IMR-90 (cell line): ENCODE measurements at regions not wholly inside any gene's neighbourhood (a gene's known extent, or its start where the extent isn't known, plus 50 kb on each side); places are given as distances from the start of the nearest gene placed in this dataset.

Experiments
- ATAC-seq: fragments of 200-7000 bp; cut with Tn5 transposase; 2 replicates; pipeline ENCODE4 v1.9.1; 2020; ENCODE audit warnings: low read depth, mild to moderate bottlenecking, moderate library complexity
- BruUV-seq: library from RNA; stranded (reverse); fragments of 400-500 nt; replicated peaks from 2 replicates; lab custom pipeline; 2021; lab: Mats Ljungman, UMichigan
- CTCF ChIA-PET: fragments of 300-600 bp; formaldehyde crosslinking; extraction: SDS; loops from one replicate; lab custom pipeline; 2021; ENCODE audit warnings: antibody characterized with exemption; lab: Yijun Ruan, JAX
- POLR2A ChIA-PET: fragments of 300-600 bp; sonication (Branson Sonifier 250); formaldehyde crosslinking; loops from one replicate; lab custom pipeline; 2022; ENCODE audit warnings: antibody characterized with exemption; ENCODE audit not compliant: unreplicated experiment; lab: Charles Lee
- DNase-seq: peaks from one replicate; pipeline ENCODE4 v3.0.0; 2013
- H2AFZ ChIP-seq: replicated peaks from 2 replicates; pipeline ENCODE3; 2013; ENCODE audit warnings: low read length, mild to moderate bottlenecking; ENCODE audit not compliant: poor library complexity
- H2AK5ac ChIP-seq: 2 replicates; pipeline ENCODE4 v1.6.1; 2013; ENCODE audit warnings: low read depth, low read length, inconsistent platforms
- H2AK9ac ChIP-seq: replicated peaks from 2 replicates; pipeline ENCODE3; 2013; ENCODE audit warnings: mild to moderate bottlenecking, low read depth, low read length, moderate library complexity; ENCODE audit not compliant: poor library complexity
- H2BK120ac ChIP-seq: 2 replicates; pipeline ENCODE4 v1.6.1; 2013; ENCODE audit warnings: low read depth, low read length, inconsistent platforms
- H2BK15ac ChIP-seq: 3 replicates; pipeline ENCODE4 v1.6.1; 2013; ENCODE audit warnings: low read depth, low read length, inconsistent platforms
- H2BK20ac ChIP-seq: 2 replicates; pipeline ENCODE4 v1.6.1; 2013; ENCODE audit warnings: low read depth, mild to moderate bottlenecking, inconsistent platforms, low read length, moderate library complexity
- H2BK5ac ChIP-seq: 2 replicates; pipeline ENCODE4 v1.6.1; 2013; ENCODE audit warnings: mild to moderate bottlenecking, low read depth, low read length, inconsistent platforms; ENCODE audit not compliant: poor library complexity, severe bottlenecking
- H3K14ac ChIP-seq: replicated peaks from 2 replicates; pipeline ENCODE4 v1.6.1; 2013; ENCODE audit warnings: low read depth, low read length, inconsistent platforms
- H3K18ac ChIP-seq: 2 replicates; pipeline ENCODE4 v1.6.1; 2013; ENCODE audit warnings: low read depth, low read length, control low read depth
- H3K23ac ChIP-seq: 2 replicates; pipeline ENCODE4 v1.6.1; 2013; ENCODE audit warnings: low read depth, low read length, inconsistent platforms
- H3K27ac ChIP-seq: 2 replicates; pipeline ENCODE4 v1.5.1; 2013; ENCODE audit warnings: mild to moderate bottlenecking, control low read depth, low read length; ENCODE audit not compliant: insufficient read depth
- H3K27me3 ChIP-seq: 2 replicates; pipeline ENCODE4 v1.6.1; 2013; ENCODE audit warnings: low read length; ENCODE audit not compliant: control insufficient read depth, insufficient read depth
- H3K36me3 ChIP-seq: 2 replicates; pipeline ENCODE4 v1.6.1; 2013; ENCODE audit warnings: low read length, mixed read lengths; ENCODE audit not compliant: control insufficient read depth, insufficient read depth
- H3K4ac ChIP-seq: 2 replicates; pipeline ENCODE4 v1.6.1; 2013; ENCODE audit warnings: low read depth, low read length, inconsistent platforms
- H3K4me1 ChIP-seq: 2 replicates; pipeline ENCODE4 v1.6.1; 2013; ENCODE audit warnings: low read length, mixed read lengths; ENCODE audit not compliant: control insufficient read depth, insufficient read depth
- H3K4me2 ChIP-seq: 2 replicates; pipeline ENCODE4 v1.6.1; 2013; ENCODE audit warnings: low read depth, mild to moderate bottlenecking, control low read depth, low read length, moderate library complexity
- H3K4me3 ChIP-seq: 2 replicates; pipeline ENCODE4 v1.5.1; 2013; ENCODE audit warnings: low read depth, mild to moderate bottlenecking, control low read depth, low read length, moderate library complexity; ENCODE audit not compliant: insufficient read depth
- H3K56ac ChIP-seq: 2 replicates; pipeline ENCODE4 v1.6.1; 2013; ENCODE audit warnings: low read length, inconsistent platforms; ENCODE audit not compliant: insufficient read depth; ENCODE audit errors: extremely low read depth
- H3K79me1 ChIP-seq, 2 experiments: 2 replicates each; pipeline ENCODE4 v1.6.1; 2013; ENCODE audit warnings: low read length in 2 of 2, inconsistent platforms in 1 of 2, low read depth in 1 of 2
- H3K9ac ChIP-seq: 2 replicates; pipeline ENCODE4 v1.6.1; 2013; ENCODE audit warnings: low read depth, low read length, control low read depth
- H3K9me1 ChIP-seq: 2 replicates; pipeline ENCODE4 v1.6.1; 2013; ENCODE audit warnings: low read length, inconsistent platforms; ENCODE audit not compliant: insufficient read depth
- H3K9me3 ChIP-seq: 2 replicates; pipeline ENCODE4 v1.6.1; 2013; ENCODE audit warnings: low read length; ENCODE audit not compliant: control insufficient read depth, insufficient read depth
- H4K20me1 ChIP-seq: 2 replicates; pipeline ENCODE4 v1.6.1; 2013; ENCODE audit warnings: low read length, inconsistent platforms; ENCODE audit not compliant: insufficient read depth
- H4K5ac ChIP-seq: 2 replicates; pipeline ENCODE4 v1.6.1; 2013; ENCODE audit warnings: mild to moderate bottlenecking, low read depth, low read length, control low read depth
- H4K8ac ChIP-seq, 2 experiments: 2 replicates each; pipeline ENCODE4 v1.6.1; 2013; ENCODE audit warnings: low read depth in 2 of 2, low read length in 2 of 2, control low read depth in 1 of 2, inconsistent platforms in 1 of 2
- H4K91ac ChIP-seq: 2 replicates; pipeline ENCODE4 v1.6.1; 2013; ENCODE audit warnings: low read depth, low read length, inconsistent platforms; ENCODE audit not compliant: insufficient read depth
- FOS ChIP-seq: fragments of 150-350 bp; IDR thresholded peaks from 2 replicates; pipeline ENCODE4 v1.6.1; 2016; ENCODE audit warnings: low read depth, low read length
- NFE2L2 ChIP-seq: fragments of 150-350 bp; IDR thresholded peaks from 2 replicates; pipeline ENCODE4 v1.6.1; 2016; ENCODE audit warnings: low read depth, mild to moderate bottlenecking, low read length
- POLR2A ChIP-seq: IDR thresholded peaks from 2 replicates; pipeline ENCODE4 v1.6.1; 2012; ENCODE audit warnings: mild to moderate bottlenecking, low read depth, low read length
- RAD21 ChIP-seq: IDR thresholded peaks from 2 replicates; pipeline ENCODE4 v1.6.1; 2012; ENCODE audit warnings: low read length, improper control_type of control experiment
- RCOR1 ChIP-seq: IDR thresholded peaks from 2 replicates; pipeline ENCODE4 v1.6.1; 2012; ENCODE audit warnings: mild to moderate bottlenecking, low read length, improper control_type of control experiment; ENCODE audit not compliant: insufficient replicate concordance
- WGBS, 2 experiments: methylation state at CpG; one replicate each; pipeline versions ENCODE4 v1.1.5 to v1.1.7; 2013; ENCODE audit warnings: missing lambda C conversion rate in 2 of 2; ENCODE audit not compliant: insufficient read length in 1 of 2; ENCODE audit errors: extremely low coverage in 2 of 2; 5-methylcytosine and 5-hydroxymethylcytosine counted together
- dilution Hi-C: fragments of 300-500 bp; cut with HindIII; formaldehyde crosslinking; loops from one replicate; pipeline ENCODE4 v1.14.3; 2018; ENCODE audit warnings: low sequenced_read_pairs; ENCODE audit not compliant: unreplicated experiment
- in situ Hi-C: fragments of 300-500 bp; cut with MboI; formaldehyde crosslinking; loops from 3 replicates; pipeline ENCODE4 v1.14.3; 2019; ENCODE audit warnings: low sequenced_read_pairs, inconsistent platforms, mixed read lengths
- intact Hi-C: fragments of 100-400 bp; cut with micrococcal nuclease; formaldehyde crosslinking; loops from 2 replicates; pipeline ENCODE4 v1.10.0; 2022

DNA sequence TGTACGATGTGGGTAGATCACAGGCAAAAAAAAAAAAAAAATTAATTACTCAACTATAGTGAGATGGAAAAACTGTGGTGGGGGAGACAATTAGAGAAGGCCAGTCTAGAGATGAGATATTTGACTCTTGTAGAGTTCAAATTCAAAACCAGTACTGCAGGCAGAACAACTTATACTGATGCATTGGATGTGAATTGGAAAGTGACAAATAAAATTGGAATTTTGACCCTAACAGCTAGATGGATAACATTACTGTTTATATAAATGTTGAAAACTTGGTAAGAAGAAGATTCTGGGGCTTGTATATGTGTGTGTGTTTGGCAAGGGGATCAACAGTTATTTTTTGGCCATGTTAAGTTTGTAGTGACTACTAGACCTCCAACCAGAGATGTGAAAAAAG lies 256.9 kb downstream of the RND3 start:
- intact Hi-C loops: loop anchor here (5.0 kb wide), 1 partner anchor 103 kb away; no protein-coding TSS in a partner anchor

More for the DNA sequence above, 256.9 kb downstream of the RND3 start:
- Histone ChIP-seq H4K8ac (0 out of 4 replicates have a peak overlapping the region, but pooled peaks of 1 of the 2 experiments have one; percentile 25), H4K91ac (no peak overlapping the region), H3K79me1 (no peaks in the 10 kb centered on the region), H2AFZ (no peak overlapping the region), H4K5ac (no peak overlapping the region), H3K9ac (no peak overlapping the region), H3K4me3 (no peak overlapping the region), H2BK120ac (no peak overlapping the region), H3K36me3 (no peaks in the 10 kb centered on the region), H2BK5ac (no peak overlapping the region), H3K27me3 (no peaks in the 10 kb centered on the region), H3K56ac (no peak overlapping the region), H3K4me2 (no peak overlapping the region), H3K18ac (no peak overlapping the region), H3K4ac (no peak overlapping the region), H3K14ac (no peak overlapping the region), H2BK20ac (no peak overlapping the region), H3K4me1 (peaks cover 3% of the 10 kb centered on the region), H2AK5ac (no peak overlapping the region), H4K20me1 (no peaks in the 10 kb centered on the region), H2AK9ac (no peak overlapping the region), H3K9me1 (no peaks in the 10 kb centered on the region; the same call in 1 of the 2 replicates), H3K23ac (no peak overlapping the region), H3K27ac (no peak overlapping the region), H2BK15ac (no peak overlapping the region; the same call in 2 of the 3 replicates), H3K9me3 (no peaks in the 10 kb centered on the region)
- POLR2A ChIA-PET: no interaction called here
- in situ Hi-C loops (no loop called here), dilution Hi-C loops (no loop called here)
- CTCF ChIA-PET: interaction anchor here (0.6 to 1.2 kb wide), 5 partner anchors 11 to 243 kb away, joined by 3 to 5 read pairs (median 3); no protein-coding TSS in a partner anchor
- no peak for TF ChIP-seq FOS
- no peak for TF ChIP-seq RAD21
- no peak for TF ChIP-seq POLR2A
- no peak for TF ChIP-seq NFE2L2
- no peak for TF ChIP-seq RCOR1
- WGBS, 2 experiments: no CpG with 5 or more reads among the region's 1 CpG
- no peak for DNase-seq
- BruUV-seq: no TSS peak
- no peak for ATAC-seq
